HG03460 (cell line): ENCODE measurements at regions not wholly inside any gene's neighbourhood (a gene's known extent, or its start where the extent isn't known, plus 50 kb on each side); places are given as distances from the start of the nearest gene placed in this dataset.

Experiments
- ATAC-seq: cut with Tn5 transposase; IDR thresholded peaks from one replicate; pipeline ENCODE4 v1.9.1; 2021; ENCODE audit not compliant: unreplicated experiment

DNA sequence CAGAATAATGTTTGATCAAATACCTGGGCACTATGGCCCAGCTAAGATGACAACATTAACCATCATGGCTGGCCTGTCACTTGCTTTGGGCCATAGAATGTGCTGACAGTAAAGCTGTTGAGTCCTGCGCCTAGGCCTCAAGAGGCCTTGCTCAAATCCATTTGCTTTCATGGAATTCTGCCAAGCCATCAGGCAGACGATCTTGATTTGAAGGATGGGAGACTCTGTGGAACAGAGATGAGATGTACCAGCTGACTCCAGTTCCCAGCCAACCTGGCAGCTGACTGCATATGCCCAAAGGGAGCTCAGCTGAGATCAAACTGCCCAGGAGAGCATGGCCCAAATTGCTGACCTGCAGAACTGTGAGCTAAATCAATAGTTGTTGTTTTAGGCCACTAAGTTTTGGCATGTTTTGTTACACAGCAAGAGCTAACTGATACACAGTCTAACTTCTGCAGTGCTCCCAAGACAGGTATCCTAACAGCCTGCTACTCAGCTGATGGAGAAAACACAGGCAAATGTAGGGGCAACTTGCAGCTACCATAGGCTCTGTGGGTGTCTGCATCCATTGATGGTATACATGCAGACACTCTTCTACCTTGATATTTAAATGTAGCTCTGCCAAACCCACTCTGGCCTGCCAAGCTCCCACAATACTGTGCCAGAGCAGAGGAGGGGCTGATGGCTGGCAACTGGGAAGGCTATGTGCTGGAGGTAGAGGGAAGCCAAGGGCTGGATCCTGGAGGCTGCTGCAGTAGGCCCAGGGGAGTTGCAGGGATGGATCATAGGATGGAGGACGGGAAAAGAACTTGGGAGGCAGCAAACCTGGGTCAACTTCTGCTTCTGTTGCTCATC, 55.2 kb upstream of the RNF24 start:
- ATAC-seq = no peak

DNA sequence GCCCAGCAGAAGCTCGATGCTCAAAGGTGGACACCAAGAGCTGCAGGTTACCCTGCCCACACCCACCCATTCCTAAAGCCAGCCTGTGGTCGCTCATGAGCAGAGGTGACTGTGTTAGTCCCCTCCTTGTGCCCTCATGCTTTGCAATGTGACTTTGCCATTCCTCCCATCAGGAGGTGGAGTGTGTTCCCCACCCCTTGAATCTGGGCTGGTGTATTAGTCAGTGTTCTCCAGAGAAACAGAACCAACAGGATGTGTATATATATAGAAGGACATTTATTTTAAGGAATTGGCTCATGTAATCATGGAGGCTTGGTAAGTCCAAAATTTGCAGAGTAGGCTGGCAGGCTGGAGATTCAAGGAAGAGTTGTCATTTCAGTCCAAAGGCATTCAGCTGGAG, 54.4 kb upstream of the RNF24 start:
- no peak for ATAC-seq

GRCh38 chr20:4068708-4069107, 53.4 kb upstream of the RNF24 start:
- no peak for ATAC-seq

DNA sequence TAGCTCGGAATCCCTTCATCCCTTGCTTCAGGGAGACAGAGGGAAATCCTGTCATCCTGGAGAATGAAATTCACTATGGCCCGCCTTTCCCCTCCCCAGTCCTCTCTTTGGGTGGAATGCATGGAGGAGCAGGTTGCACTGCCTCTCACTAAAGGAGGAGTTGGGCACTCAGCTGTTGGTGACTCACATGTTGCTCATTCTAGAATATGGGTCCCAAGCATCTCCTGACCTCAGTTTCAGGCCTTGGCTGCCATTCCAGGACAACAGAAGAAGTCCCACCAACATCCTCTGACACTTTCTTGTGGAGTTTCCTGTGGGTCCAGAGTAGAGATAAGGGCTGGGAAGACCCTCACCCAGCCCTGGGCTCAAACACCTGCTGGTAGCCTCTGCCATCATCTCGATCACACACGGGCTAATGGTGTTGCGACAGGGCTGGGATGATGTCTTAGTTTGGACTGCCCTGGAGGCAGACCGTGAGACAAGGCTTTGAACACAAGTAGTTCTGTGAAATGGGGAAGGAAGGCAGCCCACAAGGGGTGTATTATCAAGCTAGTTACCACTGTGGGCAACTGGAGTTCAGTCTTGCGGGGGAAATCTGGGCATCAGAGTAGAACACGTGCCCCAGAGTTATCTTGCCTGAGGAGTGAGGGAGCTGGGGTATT, 52.4 kb upstream of the RNF24 start:
- ATAC-seq = no peak

- no peak for ATAC-seq
Measured at GRCh38 chr20:4066551-4066950, 51.2 kb upstream of the RNF24 start.

GRCh38 chr20:4065391-4065844, 50.1 kb upstream of the RNF24 start:
- no peak for ATAC-seq
